ENCODE measurements at regions not wholly inside any gene's neighbourhood (a gene's known extent, or its start where the extent isn't known, plus 50 kb on each side); places are given as distances from the start of the nearest gene placed in this dataset.

GRCh38 chr16:47991491-47991890, 164.3 kb downstream of the ABCC12 start:
- FAIRE-seq: no peak
- dilution Hi-C loops (cut with MboI; ENCODE audit: extremely low pct_ligation_motif_present, low sequenced_read_pairs): no loop called here
- no peak overlapping the region for H3K4me2 ChIP-seq (ENCODE audit: control insufficient read depth, extremely low read depth, insufficient read depth, low read depth, low read length)

GRCh38 chr16:47990676-47991075, 165.1 kb downstream of the ABCC12 start:
- DNase-seq (ENCODE audit: low read depth, low spot score) (no peak), FAIRE-seq (no peak)
- Histone ChIP-seq H3K9ac (ENCODE audit: control insufficient read depth, extremely low read depth, insufficient read depth, low read length) (no peak overlapping the region), H3K36me3 (ENCODE audit: control insufficient read depth in 2 of 2, extremely low read depth in 1 of 2, insufficient read depth in 2 of 2, low read length in 2 of 2) (no peaks in the 10 kb centered on the region), H3K4me1 (ENCODE audit: control insufficient read depth, extremely low read depth, insufficient read depth, low read length) (no peaks in the 10 kb centered on the region), H3K79me2 (ENCODE audit: control insufficient read depth, insufficient read depth, low read length) (no peaks in the 10 kb centered on the region), H3K27ac (ENCODE audit: control insufficient read depth, insufficient read depth, low read length) (no peak overlapping the region), H2AFZ (ENCODE audit: control insufficient read depth, low read length) (no peak overlapping the region), H3K4me2 (ENCODE audit: control insufficient read depth, extremely low read depth, insufficient read depth, low read depth, low read length) (no peak overlapping the region), H3K9me3 (ENCODE audit: control insufficient read depth, low read depth, low read length) (peaks cover 4% of the 10 kb centered on the region), H3K4me3 (ENCODE audit: control insufficient read depth in 2 of 3, extremely low read depth in 1 of 3, insufficient read depth in 2 of 3, low read depth in 1 of 3, low read length in 3 of 3) (no peak overlapping the region), H3K9me1 (ENCODE audit: control insufficient read depth, extremely low read depth, insufficient read depth, low read length) (no peaks in the 10 kb centered on the region), H3K27me3 (ENCODE audit: control insufficient read depth, extremely low read depth, insufficient read depth, low read length) (no peaks in the 10 kb centered on the region), H4K20me1 (ENCODE audit: control insufficient read depth, extremely low read depth, insufficient read depth, low read length) (no peaks in the 10 kb centered on the region)
- no peak for TF ChIP-seq CTCF (optimal IDR thresholded peaks at IDR 0.05 in 1 of 3, IDR thresholded peaks at IDR 0.05 in 1 of 3, conservative IDR thresholded peaks at IDR 0.05 in 1 of 3; ENCODE audit: extremely low read depth in 1 of 3, insufficient read depth in 2 of 3, low read length in 3 of 3)
- no peak for TF ChIP-seq EZH2 (IDR thresholded peaks at IDR 0.05; ENCODE audit: low read length)
- dilution Hi-C loops (cut with MboI; ENCODE audit: extremely low pct_ligation_motif_present, low sequenced_read_pairs): no loop called here

More at GRCh38 chr16:47991491-47991890, 164.3 kb downstream of the ABCC12 start:
- no peaks in the 10 kb centered on the region for H4K20me1 ChIP-seq (ENCODE audit: control insufficient read depth, extremely low read depth, insufficient read depth, low read length)
- H3K9ac ChIP-seq (ENCODE audit: control insufficient read depth, extremely low read depth, insufficient read depth, low read length): no peak overlapping the region
- H3K27me3 ChIP-seq (ENCODE audit: control insufficient read depth, extremely low read depth, insufficient read depth, low read length): no peaks in the 10 kb centered on the region
- H3K4me1 ChIP-seq (ENCODE audit: control insufficient read depth, extremely low read depth, insufficient read depth, low read length): no peaks in the 10 kb centered on the region
- H3K4me3 ChIP-seq (ENCODE audit: control insufficient read depth in 2 of 3, extremely low read depth in 1 of 3, insufficient read depth in 2 of 3, low read depth in 1 of 3, low read length in 3 of 3): no peak overlapping the region
- TF ChIP-seq CTCF (optimal IDR thresholded peaks at IDR 0.05 in 1 of 3, IDR thresholded peaks at IDR 0.05 in 1 of 3, conservative IDR thresholded peaks at IDR 0.05 in 1 of 3; ENCODE audit: extremely low read depth in 1 of 3, insufficient read depth in 2 of 3, low read length in 3 of 3): no peak
- TF ChIP-seq EZH2 (IDR thresholded peaks at IDR 0.05; ENCODE audit: low read length): no peak
- peaks cover 4% of the 10 kb centered on the region for H3K9me3 ChIP-seq (ENCODE audit: control insufficient read depth, low read depth, low read length)
- H3K27ac ChIP-seq (ENCODE audit: control insufficient read depth, insufficient read depth, low read length): no peak overlapping the region
- DNase-seq (ENCODE audit: low read depth, low spot score): no peak
- H3K79me2 ChIP-seq (ENCODE audit: control insufficient read depth, insufficient read depth, low read length): no peaks in the 10 kb centered on the region
- no peak overlapping the region for H2AFZ ChIP-seq (ENCODE audit: control insufficient read depth, low read length)
- H3K36me3 ChIP-seq (ENCODE audit: control insufficient read depth in 2 of 2, extremely low read depth in 1 of 2, insufficient read depth in 2 of 2, low read length in 2 of 2): no peaks in the 10 kb centered on the region
- H3K9me1 ChIP-seq (ENCODE audit: control insufficient read depth, extremely low read depth, insufficient read depth, low read length): no peaks in the 10 kb centered on the region
